HG03521 (cell line): ENCODE measurements at regions not wholly inside any gene's neighbourhood (a gene's known extent, or its start where the extent isn't known, plus 50 kb on each side); places are given as distances from the start of the nearest gene placed in this dataset.

Source experiments
- ATAC-seq: cut with Tn5 transposase; IDR thresholded peaks from one replicate; pipeline ENCODE4 v1.9.1; 2021; ENCODE audit warnings: mild to moderate bottlenecking, moderate library complexity; ENCODE audit not compliant: unreplicated experiment

GRCh38 chr1:193372553-193372952 lies 186.1 kb upstream of the B3GALT2 start:
- no peak for ATAC-seq

GRCh38 chr1:193368302-193368701 lies 181.9 kb upstream of the B3GALT2 start:
- peak; percentile 46 for ATAC-seq

- ATAC-seq = no peak
These were observed 181.4 kb upstream of the B3GALT2 start for GRCh38 chr1:193367863-193368262.

DNA sequence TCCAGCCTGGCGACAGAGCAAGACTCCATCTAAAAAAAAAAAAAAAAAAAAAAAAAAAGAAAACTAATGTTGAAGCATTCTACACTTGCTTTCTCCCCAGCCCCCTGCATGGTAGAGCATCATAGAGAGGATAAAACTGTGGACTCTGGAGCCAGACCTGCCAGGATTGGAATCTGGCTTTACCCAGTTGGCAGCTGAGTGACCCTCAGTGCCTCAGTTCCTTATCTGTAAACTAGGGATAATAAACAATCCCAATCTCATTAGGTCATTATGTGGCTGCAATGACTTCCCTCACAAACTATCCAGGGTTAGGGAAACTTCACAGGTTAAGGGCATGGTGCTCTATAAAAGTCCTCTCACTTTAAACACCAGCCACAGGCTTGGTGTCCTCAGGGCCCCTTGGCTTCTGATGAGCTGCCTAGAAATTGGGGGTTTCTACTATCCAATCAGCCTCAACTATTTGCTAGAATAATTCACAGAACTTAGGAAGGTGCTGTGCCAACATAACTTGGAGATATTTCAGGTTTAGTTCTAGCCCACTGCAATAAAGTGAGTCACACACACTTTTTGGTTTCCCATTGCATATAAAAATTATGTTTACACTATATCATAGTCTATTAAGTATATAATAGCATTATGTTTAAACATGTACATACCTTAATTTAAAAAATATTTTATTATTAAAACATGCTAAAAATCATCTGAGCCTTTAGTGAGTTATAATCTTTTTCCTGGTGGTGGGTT lies 180.5 kb upstream of the B3GALT2 start:
- ATAC-seq = no peak

DNA sequence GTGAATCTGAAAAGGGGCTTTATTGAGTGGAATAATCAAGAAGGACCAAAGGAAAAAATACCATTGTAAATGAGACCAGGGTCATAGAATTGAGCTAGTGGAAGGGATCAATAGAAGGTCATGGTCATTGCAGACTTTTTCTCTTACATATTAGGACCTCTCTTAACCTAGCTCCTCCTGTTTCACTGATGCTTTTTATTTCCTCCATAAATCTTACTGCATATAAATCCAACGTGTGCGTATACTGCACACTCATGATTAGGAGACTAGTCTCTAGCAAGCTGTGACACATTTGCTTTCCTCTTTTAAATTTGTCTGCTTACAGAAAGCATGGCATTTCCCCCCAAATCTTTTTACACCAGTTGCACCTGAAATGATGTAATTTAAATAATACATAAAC lies 179.6 kb upstream of the B3GALT2 start:
- ATAC-seq = no peak

- no peak for ATAC-seq
These were observed 173.2 kb upstream of the B3GALT2 start for GRCh38 chr1:193359631-193360030.

DNA sequence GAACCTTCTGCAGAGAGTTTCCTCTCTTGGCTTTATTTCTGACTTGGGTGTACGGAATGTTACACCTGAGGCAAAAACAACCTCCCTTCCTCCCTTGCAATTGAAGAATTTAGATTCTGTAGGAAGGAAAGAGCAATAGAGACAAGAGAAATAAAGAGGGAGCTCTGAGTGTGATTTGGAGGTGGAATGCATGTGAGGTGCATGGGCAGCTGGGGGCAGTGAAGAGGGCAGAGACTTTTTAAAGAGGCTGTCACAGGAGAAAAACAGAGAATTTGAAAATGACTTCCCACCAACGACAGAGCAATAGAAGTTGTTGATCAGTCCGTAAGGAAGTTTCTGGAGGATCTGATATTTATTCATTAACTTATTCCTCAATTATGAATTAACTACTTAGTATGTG lies 172.0 kb upstream of the B3GALT2 start:
- ATAC-seq = no peak

GRCh38 chr1:193356249-193356648 lies 169.8 kb upstream of the B3GALT2 start:
- no peak for ATAC-seq

DNA sequence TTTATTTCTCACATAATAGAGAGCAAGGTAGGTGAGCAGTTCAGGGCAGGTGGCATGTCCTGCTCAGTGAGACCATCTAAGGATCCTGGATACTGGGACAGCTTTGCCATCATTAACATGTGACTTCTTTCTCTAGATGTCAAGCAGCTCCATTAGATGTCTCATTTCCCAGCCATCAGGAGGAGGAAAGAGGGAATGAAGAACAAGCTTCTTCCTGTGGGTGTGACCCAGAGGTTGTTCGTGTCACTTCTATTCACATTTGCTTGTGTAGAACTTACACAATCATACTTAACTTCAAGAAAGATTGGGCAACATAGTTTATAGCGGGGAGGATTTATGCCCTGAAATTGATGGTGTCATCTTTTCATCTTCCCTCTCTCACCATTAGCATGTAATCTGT lies 169.2 kb upstream of the B3GALT2 start:
- no peak for ATAC-seq

DNA sequence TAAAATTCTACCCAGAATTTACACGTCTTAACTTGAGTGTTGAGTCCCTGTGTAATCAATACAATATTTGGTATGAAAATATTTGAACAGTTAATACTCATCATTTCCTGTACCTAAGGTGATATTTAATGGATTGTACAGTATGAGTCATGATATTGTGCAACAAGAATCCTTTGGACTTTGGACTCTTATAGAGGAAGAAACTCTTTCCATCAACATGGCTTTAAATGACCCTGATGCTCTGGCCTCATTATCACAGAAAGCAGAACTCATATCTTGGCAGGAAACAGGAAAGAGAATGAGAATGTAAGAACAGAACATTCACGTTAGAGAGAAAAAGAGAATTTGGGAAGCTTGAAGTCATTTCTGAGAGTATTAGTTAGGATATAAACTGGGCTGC lies 168.8 kb upstream of the B3GALT2 start:
- no peak for ATAC-seq

DNA sequence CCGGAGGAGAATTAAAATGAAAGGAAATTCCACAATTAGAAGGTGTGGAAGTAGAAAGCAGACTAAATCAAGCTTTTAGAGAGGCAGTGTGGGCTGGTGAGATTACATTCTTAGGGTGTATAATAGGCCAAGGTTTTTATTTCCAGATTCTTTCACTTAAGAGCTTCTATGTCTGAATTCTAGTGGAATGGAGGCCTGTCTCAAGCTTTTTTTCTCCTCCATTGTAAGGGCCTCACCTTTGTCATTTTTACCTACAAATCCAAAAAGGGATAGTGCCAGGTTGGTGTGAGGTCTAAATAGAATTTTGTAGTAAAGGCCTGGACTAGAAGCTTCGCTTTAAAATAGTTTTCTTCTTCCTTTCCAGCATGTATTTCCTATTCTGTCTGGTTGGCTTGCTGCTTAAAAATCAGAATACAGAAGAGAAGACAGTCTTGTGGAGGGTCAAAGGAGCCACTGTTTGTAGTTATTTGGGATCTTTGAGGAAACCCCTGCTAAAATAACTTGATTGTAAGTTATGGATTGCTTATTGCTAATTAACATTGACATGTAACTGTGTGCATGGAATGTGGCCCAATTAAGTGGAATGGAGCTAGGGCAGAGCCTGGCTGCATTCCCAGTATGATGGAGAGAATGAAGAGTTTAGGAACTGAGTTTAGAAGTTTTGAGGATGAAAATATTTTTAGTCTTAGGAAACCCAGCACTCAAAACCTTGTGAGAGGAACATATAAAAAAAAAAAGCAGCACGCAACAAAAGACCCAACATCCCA lies 162.5 kb upstream of the B3GALT2 start:
- ATAC-seq = no peak

DNA sequence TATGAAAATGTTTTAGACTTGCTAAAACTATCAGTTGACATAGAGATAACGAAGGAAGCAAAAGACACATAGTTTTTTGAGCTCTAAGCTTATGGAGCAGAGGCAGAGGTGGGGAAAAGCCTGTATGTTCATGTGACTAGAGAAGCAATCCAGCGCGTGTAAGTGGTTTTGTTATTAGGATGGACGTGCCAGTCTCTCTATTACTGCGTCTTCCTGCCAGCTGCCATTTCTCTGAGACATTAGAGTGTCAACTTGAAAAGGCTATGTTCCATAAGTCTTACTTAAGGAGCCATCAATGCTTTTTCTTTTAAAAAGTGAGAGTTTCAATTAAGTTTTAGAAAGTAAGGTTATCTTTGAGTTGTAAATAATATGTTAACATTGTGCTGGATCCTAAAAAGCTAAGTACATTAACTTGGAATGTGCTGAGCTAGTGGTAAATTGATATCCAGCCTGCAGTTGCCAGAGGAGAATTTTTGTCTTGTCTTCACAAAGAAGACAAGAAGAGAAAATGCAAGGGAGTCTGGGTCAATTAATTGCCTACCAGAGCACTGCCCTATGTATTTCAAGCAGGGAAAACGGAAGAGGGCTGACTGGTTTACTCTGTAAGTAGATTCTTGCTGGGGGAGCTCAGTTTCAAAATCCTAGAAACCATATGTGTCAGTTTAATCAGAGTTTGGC lies 161.8 kb upstream of the B3GALT2 start:
- ATAC-seq = no peak

DNA sequence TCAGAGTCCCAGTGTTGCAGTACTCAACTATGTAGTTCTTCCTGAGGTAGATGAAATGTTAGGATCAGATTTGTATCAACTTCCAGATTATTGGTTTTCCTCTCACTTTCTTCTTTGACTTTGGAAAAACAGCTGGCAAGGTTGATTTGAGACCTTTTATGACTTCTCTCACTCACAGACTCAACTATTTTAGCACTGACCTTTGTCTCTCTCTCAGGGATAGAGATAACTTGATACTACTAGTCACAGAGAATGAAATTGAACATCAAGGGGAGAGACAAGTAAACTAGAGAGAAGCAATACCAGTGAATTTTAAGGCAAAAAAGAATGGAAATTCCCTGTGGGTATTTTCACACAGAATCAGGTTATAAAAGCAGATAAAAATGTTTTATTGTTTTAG lies 159.7 kb upstream of the B3GALT2 start:
- no peak for ATAC-seq

DNA sequence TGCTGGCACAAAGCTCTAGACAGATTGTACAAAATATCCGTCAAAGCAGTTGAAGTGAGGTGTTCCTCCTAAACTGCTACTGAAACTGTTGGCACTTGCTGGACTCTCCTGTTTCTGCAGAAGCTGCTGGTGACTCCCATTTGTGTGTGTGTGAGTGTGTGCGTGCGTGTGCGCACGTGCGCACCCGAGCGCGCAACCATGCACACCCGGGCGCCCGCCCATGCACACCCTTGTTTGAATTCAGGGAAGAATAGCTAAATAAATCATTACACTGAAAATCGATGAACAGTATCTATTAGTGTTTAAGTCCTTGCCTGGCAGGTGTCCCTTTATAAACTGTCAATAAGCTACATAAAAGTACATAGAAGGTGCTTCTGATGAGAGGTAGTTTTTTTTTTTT lies 156.4 kb upstream of the B3GALT2 start:
- ATAC-seq = no peak

DNA sequence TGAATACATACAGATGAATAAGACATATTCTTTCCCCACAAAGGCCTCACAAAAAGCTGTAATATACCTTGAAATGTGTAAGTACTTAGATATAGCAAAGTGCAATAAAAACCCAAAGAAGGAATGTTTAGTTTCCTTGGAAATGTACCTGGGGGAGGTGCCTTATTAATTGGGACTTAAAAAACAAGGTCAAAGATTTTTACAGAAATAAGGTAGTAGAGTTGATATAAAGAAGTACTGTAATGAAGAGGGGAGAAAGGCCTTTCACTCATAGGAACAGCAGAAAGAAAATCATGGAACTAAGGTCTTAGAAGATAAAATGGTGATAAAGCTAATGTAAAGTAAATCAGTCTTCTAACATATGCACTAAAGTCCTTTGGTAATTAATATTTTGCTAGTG lies 153.9 kb upstream of the B3GALT2 start:
- ATAC-seq = no peak

- ATAC-seq = no peak
These were observed 153.0 kb upstream of the B3GALT2 start for GRCh38 chr1:193339401-193339800.

GRCh38 chr1:193338194-193338593 lies 151.8 kb upstream of the B3GALT2 start:
- peak; percentile 46 for ATAC-seq

DNA sequence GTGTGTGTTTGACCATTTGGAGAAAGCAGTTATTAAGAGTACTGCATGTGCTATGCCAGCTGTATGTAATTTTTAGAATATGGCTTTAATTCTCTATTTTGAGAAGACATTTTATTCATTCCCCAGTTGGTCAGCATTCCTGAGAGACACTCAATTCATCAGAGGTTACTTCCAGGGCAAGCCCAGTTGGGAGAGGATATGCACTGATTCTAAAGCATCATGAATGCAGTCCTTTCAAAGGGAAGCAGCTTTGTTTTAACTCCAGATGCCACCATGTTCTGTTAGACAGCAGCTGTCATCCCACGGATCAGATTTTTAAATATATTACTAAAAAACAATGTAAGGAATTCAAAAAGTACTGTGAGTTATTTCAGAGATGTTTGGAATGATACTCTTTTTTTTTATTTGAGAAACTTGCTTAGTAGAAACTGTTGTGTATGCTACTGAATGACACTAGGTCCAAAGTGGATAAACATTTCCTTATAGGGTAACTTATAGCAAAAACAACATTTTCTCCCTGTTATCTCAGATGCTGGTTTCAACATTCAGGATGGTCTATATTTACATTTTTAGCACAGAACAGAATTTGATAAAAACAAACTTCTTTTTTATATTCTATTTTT lies 149.5 kb upstream of the B3GALT2 start:
- no peak for ATAC-seq

- ATAC-seq = no peak
These were observed 146.8 kb upstream of the B3GALT2 start for GRCh38 chr1:193333166-193333565.

DNA sequence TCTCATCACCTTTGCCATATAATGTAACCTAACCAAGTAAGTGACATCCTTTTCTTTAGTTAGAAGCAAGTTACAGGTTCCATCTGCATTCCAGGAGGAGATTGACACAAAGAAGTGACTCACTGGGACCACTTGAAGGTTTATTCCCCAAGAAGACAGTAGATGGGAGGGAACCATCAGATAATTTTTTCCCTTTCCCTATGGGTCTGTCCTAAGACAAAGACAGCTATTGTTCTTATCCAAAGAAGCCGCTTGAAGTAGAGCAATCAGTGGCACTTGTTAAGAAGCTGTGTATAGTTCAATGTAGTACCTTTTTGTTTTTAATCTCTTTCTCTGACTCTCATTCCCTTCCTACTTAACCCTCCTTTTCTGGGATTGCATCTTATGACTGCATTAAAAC lies 139.9 kb upstream of the B3GALT2 start:
- ATAC-seq = no peak

GRCh38 chr1:193325771-193326170 lies 139.4 kb upstream of the B3GALT2 start:
- ATAC-seq = no peak
